DOHH2 (cell line): ENCODE measurements at regions not wholly inside any gene's neighbourhood (a gene's known extent, or its start where the extent isn't known, plus 50 kb on each side); places are given as distances from the start of the nearest gene placed in this dataset.

Experiments used
- H3F3A ChIP-seq: fragments of 200-600 bp; sonication (generic), shearing (Covaris generic); 2 replicates; pipeline ENCODE4 v1.6.0; 2016; ENCODE audit warnings: antibody characterized with exemption, mild to moderate bottlenecking; ENCODE audit not compliant: control insufficient read depth, insufficient read depth
- H3K27ac ChIP-seq: fragments of 200-600 bp; sonication (generic); 2 replicates; pipeline ENCODE4 v1.5.1; 2014; ENCODE audit warnings: low read depth, mild to moderate bottlenecking, low read length, moderate library complexity
- H3K27me3 ChIP-seq: fragments of 200-600 bp; sonication (generic); 2 replicates; pipeline ENCODE4 v1.6.1; 2014; ENCODE audit warnings: mild to moderate bottlenecking, low read length, mixed read lengths; ENCODE audit not compliant: control insufficient read depth
- H3K36me3 ChIP-seq: fragments of 200-600 bp; sonication (generic); 2 replicates; pipeline ENCODE4 v1.6.1; 2014; ENCODE audit warnings: mild to moderate bottlenecking, low read length, moderate library complexity, mixed read lengths; ENCODE audit not compliant: control insufficient read depth
- H3K4me1 ChIP-seq: fragments of 200-600 bp; sonication (generic); 2 replicates; pipeline ENCODE4 v1.6.1; 2014; ENCODE audit warnings: mild to moderate bottlenecking, low read length, mixed read lengths; ENCODE audit not compliant: control insufficient read depth
- H3K4me2 ChIP-seq: fragments of 200-600 bp; sonication (generic); 2 replicates; pipeline ENCODE4 v1.6.0; 2014; ENCODE audit warnings: mild to moderate bottlenecking, low read length, moderate library complexity
- H3K4me3 ChIP-seq: fragments of 200-600 bp; sonication (generic); 2 replicates; pipeline ENCODE4 v1.5.1; 2014; ENCODE audit warnings: mild to moderate bottlenecking, low read length, mixed read lengths
- H3K79me2 ChIP-seq: fragments of 200-600 bp; sonication (generic); 2 replicates; pipeline ENCODE4 v1.6.1; 2014; ENCODE audit warnings: mild to moderate bottlenecking, low read length, mixed read lengths; ENCODE audit not compliant: control insufficient read depth
- H3K9me2 ChIP-seq: fragments of 200-600 bp; sonication (generic); replicated peaks from 2 replicates; pipeline ENCODE4 v1.6.1; 2014; ENCODE audit warnings: mild to moderate bottlenecking, low read length, mixed read lengths; ENCODE audit not compliant: control insufficient read depth
- H3K9me3 ChIP-seq: fragments of 200-600 bp; sonication (generic); 2 replicates; pipeline ENCODE4 v1.6.1; 2014; ENCODE audit warnings: antibody characterized with exemption, low read length, mixed read lengths; ENCODE audit not compliant: control insufficient read depth, insufficient read depth
- H4K20me1 ChIP-seq: fragments of 200-600 bp; sonication (generic); 2 replicates; pipeline ENCODE4 v1.6.0; 2014; ENCODE audit warnings: low read depth, mild to moderate bottlenecking, antibody characterized with exemption, low read length, moderate library complexity; ENCODE audit not compliant: control insufficient read depth, insufficient read depth
- EZH2phosphoT487 ChIP-seq: fragments of 200-600 bp; sonication (generic); IDR thresholded peaks from 2 replicates; pipeline ENCODE4 v1.6.1; 2017; ENCODE audit warnings: borderline replicate concordance, mild to moderate bottlenecking, antibody characterized with exemption, low read length, moderate library complexity, mixed read lengths
- TF ChIP-seq, protein P1 (sequence below): fragments of 200-600 bp; sonication (generic); IDR thresholded peaks from one replicate; pipeline ENCODE4 v1.5.1; 2014; ENCODE audit warnings: antibody characterized with exemption, mild to moderate bottlenecking, low read depth, low read length; ENCODE audit not compliant: poor library complexity, severe bottlenecking

DNA sequence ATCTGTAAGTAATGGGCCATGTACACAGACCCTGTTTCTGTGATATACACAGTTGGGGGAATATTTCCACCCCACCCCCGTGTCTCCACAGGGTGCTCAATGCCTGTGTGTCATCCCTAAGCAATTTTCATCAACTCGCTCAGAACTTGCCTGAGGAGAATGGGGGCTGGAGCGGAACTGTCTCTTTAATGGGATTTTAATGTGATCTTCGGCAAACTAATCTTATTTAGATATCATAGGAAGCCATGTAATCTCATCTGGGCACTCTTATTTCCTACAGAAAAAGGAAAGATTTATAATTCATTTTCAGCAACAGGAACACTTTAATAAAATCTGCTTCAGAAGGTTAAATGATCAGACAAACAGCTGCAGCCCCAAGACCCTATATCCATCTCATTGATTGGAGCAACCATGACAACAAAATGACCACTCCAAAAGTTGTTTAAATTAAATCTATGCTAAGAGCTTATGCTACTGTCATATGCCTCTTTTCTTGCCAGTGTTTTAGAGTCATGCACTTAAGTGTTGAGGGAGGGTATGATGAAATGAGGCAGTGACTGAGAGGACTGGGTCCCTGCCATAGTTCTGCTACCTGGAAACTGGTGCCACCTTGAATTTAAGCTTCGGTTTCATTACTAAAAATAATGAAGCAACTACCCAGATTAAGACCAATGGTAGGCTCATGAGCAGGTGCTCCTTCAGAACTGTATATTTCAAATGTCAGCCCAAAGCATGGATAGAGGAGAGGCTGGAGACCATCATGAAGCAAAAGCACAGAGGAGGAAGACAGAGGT lies 183.1 kb upstream of the DDX18 start:
- Histone ChIP-seq H3K27ac (no peak overlapping the region), H3F3A (no peaks in the 10 kb centered on the region), H3K9me3 (no peaks in the 10 kb centered on the region), H3K4me3 (no peak overlapping the region), H4K20me1 (no peaks in the 10 kb centered on the region), H3K36me3 (no peaks in the 10 kb centered on the region), H3K27me3 (no peaks in the 10 kb centered on the region), H3K4me2 (no peak overlapping the region), H3K79me2 (no peaks in the 10 kb centered on the region), H3K9me2 (no peaks in the 10 kb centered on the region), H3K4me1 (no peaks in the 10 kb centered on the region)
- TF ChIP-seq, protein P1, sequence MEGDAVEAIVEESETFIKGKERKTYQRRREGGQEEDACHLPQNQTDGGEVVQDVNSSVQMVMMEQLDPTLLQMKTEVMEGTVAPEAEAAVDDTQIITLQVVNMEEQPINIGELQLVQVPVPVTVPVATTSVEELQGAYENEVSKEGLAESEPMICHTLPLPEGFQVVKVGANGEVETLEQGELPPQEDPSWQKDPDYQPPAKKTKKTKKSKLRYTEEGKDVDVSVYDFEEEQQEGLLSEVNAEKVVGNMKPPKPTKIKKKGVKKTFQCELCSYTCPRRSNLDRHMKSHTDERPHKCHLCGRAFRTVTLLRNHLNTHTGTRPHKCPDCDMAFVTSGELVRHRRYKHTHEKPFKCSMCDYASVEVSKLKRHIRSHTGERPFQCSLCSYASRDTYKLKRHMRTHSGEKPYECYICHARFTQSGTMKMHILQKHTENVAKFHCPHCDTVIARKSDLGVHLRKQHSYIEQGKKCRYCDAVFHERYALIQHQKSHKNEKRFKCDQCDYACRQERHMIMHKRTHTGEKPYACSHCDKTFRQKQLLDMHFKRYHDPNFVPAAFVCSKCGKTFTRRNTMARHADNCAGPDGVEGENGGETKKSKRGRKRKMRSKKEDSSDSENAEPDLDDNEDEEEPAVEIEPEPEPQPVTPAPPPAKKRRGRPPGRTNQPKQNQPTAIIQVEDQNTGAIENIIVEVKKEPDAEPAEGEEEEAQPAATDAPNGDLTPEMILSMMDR, result no peak
- no peak for TF ChIP-seq EZH2phosphoT487

DNA sequence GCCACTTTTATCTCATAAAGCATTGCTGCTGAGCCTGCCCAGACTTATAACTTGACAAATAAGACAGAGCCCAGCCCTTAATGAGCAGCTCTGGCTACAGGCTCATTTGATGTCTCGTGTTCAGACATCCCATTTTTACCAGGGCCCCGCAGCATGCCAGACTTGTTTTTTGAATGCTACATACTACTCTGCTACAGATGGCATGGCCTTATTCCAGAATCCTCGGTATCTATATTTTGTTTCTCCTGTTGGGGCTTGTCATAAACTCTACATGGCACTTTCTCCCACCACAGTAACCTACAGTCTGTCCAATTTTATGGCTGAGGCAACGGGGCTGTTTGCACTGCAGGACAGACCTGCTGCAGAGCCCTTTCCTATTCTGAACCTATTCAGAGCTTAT lies 179.0 kb upstream of the DDX18 start:
- Histone ChIP-seq H3K27ac (no peak overlapping the region), H3K4me3 (no peak overlapping the region), H3K36me3 (no peaks in the 10 kb centered on the region), H3K27me3 (no peaks in the 10 kb centered on the region), H3K79me2 (no peaks in the 10 kb centered on the region), H3K9me3 (no peaks in the 10 kb centered on the region), H3K4me2 (no peak overlapping the region), H4K20me1 (no peaks in the 10 kb centered on the region), H3K4me1 (no peaks in the 10 kb centered on the region), H3F3A (no peaks in the 10 kb centered on the region), H3K9me2 (no peaks in the 10 kb centered on the region)
- no peak for TF ChIP-seq EZH2phosphoT487

DNA sequence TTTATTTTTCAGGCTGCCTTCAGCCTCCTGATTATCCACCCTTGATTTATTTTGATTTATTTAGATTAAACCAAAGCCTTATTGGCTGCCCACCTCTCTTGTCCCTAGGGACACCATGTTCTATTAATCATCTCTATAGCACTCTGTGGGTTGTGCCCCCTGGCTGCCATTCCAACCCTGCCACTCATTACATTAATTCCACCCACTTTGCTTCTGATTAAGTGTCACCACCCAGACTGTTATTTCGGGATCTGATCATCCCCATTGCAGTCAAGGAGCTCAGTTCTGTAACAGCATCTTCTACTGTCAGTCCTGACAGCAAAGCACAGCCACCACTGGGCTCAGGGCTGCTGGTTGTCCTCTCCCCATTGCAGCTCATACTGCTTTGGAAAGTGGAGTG lies 175.1 kb upstream of the DDX18 start:
- 0 out of 2 replicates have a peak, but pooled peaks cover 2% of the 10 kb centered on the region for H3K9me2 ChIP-seq
- no peaks in the 10 kb centered on the region for H4K20me1 ChIP-seq
- H3K27ac ChIP-seq, result no peak overlapping the region
- no peaks in the 10 kb centered on the region for H3K27me3 ChIP-seq
- H3F3A ChIP-seq, result no peaks in the 10 kb centered on the region
- no peaks in the 10 kb centered on the region for H3K9me3 ChIP-seq
- TF ChIP-seq, protein P1, result no peak
- no peak for TF ChIP-seq EZH2phosphoT487
- no peak overlapping the region for H3K4me2 ChIP-seq
- no peak overlapping the region for H3K4me3 ChIP-seq
- H3K79me2 ChIP-seq, result no peaks in the 10 kb centered on the region
- no peaks in the 10 kb centered on the region for H3K36me3 ChIP-seq
- no peaks in the 10 kb centered on the region for H3K4me1 ChIP-seq

DNA sequence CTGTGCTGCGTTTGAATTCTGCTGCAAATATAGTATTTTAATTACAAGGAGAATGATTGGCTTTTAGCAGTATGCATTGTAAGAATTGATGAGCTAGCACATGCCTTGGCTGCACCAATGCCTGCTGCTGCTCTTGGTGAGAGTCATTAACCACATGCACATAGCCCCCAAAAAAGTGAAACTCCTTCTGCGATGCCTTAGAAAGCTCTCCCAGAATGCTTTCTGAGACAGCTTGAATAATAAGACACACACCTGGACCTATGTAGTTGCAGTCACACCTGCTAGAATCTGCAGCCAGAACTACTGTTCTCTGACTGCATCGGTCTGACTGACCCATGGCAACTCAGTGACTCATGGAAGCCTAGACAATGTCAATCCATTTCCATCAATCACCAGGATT lies 170.1 kb upstream of the DDX18 start:
- Histone ChIP-seq H3K9me2 (0 out of 2 replicates have a peak, but pooled peaks cover 2% of the 10 kb centered on the region), H3K4me1 (no peaks in the 10 kb centered on the region), H3K4me2 (no peak overlapping the region), H3K79me2 (no peaks in the 10 kb centered on the region), H3K27me3 (no peaks in the 10 kb centered on the region), H3K27ac (no peak overlapping the region), H3K9me3 (no peaks in the 10 kb centered on the region), H3F3A (no peaks in the 10 kb centered on the region), H3K36me3 (no peaks in the 10 kb centered on the region), H4K20me1 (no peaks in the 10 kb centered on the region), H3K4me3 (no peak overlapping the region)
- no peak for TF ChIP-seq EZH2phosphoT487
- TF ChIP-seq, protein P1, result no peak
